ENCODE measurements at regions not wholly inside any gene's neighbourhood (a gene's known extent, or its start where the extent isn't known, plus 50 kb on each side); places are given as distances from the start of the nearest gene placed in this dataset.

- TF ChIP-seq, protein P1, sequence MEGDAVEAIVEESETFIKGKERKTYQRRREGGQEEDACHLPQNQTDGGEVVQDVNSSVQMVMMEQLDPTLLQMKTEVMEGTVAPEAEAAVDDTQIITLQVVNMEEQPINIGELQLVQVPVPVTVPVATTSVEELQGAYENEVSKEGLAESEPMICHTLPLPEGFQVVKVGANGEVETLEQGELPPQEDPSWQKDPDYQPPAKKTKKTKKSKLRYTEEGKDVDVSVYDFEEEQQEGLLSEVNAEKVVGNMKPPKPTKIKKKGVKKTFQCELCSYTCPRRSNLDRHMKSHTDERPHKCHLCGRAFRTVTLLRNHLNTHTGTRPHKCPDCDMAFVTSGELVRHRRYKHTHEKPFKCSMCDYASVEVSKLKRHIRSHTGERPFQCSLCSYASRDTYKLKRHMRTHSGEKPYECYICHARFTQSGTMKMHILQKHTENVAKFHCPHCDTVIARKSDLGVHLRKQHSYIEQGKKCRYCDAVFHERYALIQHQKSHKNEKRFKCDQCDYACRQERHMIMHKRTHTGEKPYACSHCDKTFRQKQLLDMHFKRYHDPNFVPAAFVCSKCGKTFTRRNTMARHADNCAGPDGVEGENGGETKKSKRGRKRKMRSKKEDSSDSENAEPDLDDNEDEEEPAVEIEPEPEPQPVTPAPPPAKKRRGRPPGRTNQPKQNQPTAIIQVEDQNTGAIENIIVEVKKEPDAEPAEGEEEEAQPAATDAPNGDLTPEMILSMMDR (tag by site-specific recombination; IDR thresholded peaks at IDR 0.05): no peak
- TF ChIP-seq KLF16 (tag by site-specific recombination; IDR thresholded peaks at IDR 0.05): no peak
Observed at GRCh38 chr1:96464066-96464465, 257.5 kb upstream of the PTBP2 start.

All from HEK293 (cell line).